ENCODE measurements at regions not wholly inside any gene's neighbourhood (a gene's known extent, or its start where the extent isn't known, plus 50 kb on each side); places are given as distances from the start of the nearest gene placed in this dataset.

GRCh38 chr10:35754519-35754918 lies 112.4 kb upstream of the FZD8 start:
- 100% methylated on average over 4 of the region's 5 CpGs for WGBS (ENCODE audit: insufficient coverage)
- Histone ChIP-seq H3K27me3 (replicated peaks in 1 of 2; ENCODE audit: control insufficient read depth in 2 of 2, extremely low read depth in 1 of 2, insufficient read depth in 2 of 2, low read length in 1 of 2) (no peaks in the 10 kb centered on the region), H3K4me1 (ENCODE audit: control insufficient read depth in 1 of 2, extremely low read depth in 1 of 2, insufficient read depth in 2 of 2, low read length in 2 of 2) (no peaks in the 10 kb centered on the region), H3K9me3 (no peaks in the 10 kb centered on the region), H3K36me3 (ENCODE audit: control insufficient read depth in 2 of 2, extremely low read depth in 1 of 2, insufficient read depth in 1 of 2, low read length in 1 of 2) (no peaks in the 10 kb centered on the region), H3K4me3 (ENCODE audit: control insufficient read depth in 1 of 2, extremely low read depth in 1 of 2, low read length in 1 of 2) (no peak overlapping the region), H3K27ac (ENCODE audit: low read length) (no peak overlapping the region)
- peaks cover 3 to 10% (median 3%) of the 10 kb centered on the region in 3 donors for H3K9me3 Mint-ChIP-seq
- POLR2A ChIA-PET: no interaction called here
- ATAC-seq (replicated peaks in 1 of 4) (no peak), DNase-seq (no peak)
- CTCF ChIA-PET: no interaction called here
- no peak overlapping the region for H3K4me3 Mint-ChIP-seq
- H3K27ac Mint-ChIP-seq: no peak overlapping the region
- no peaks in the 10 kb centered on the region for H3K36me3 Mint-ChIP-seq
- peaks cover 0 to 8% of the 10 kb centered on the region in 2 donors for H3K27me3 Mint-ChIP-seq
- no peaks in the 10 kb centered on the region for H3K4me1 Mint-ChIP-seq

DNA sequence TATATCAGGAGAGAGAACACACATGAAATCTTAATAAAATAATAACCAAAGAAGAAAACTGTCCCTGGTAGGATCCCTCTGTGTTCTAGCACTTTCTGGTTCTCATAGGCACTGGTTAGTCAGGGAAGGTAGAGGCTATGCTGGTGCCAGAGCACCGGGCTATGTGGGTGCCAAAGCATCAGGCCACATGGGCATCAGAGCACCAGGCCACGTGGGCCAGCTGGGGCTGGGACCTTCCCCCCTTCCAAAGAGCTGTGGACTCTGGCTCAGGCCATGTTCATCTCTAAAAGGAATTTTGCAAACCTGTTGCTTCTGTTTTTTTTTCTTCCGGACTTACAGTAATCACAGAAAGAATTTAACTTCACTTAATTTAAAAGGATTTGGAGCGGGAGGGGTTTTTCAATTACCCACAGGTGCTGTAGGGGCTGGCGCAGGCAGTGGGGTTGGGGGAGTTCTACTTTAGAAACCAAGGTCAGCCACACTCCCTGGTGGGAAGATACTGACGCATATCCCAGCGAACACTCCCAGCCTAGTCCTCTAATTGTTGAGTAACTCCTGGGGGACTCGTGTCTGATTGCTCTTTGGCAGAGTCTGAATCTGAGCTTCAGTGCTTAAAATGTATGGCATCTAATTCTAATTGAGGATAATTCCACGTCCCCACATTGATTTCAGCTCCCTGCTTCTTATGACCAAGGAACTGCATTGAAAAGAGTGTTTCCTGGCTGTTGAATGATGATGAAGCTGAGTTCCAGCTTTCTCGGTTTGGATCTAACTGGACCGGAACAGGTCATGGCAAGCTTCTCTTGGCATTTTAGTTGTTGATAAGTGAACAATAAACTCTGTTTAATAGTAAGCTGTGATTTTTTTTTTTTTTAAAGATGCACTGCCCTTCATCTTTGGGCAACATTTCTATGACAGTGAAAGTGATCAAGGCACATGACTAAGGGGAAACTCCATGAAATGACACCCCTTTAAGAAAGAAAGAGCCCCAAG lies 110.7 kb upstream of the FZD8 start:
- CTCF ChIA-PET: no interaction called here
- H3K36me3 Mint-ChIP-seq: no peaks in the 10 kb centered on the region
- H3K27ac Mint-ChIP-seq: no peak overlapping the region
- no peak overlapping the region for H3K4me3 Mint-ChIP-seq
- POLR2A ChIA-PET: no interaction called here
- no peak for ATAC-seq (replicated peaks in 1 of 4)
- Histone ChIP-seq H3K4me1 (ENCODE audit: control insufficient read depth in 1 of 2, extremely low read depth in 1 of 2, insufficient read depth in 2 of 2, low read length in 2 of 2) (no peaks in the 10 kb centered on the region), H3K27me3 (replicated peaks in 1 of 2; ENCODE audit: control insufficient read depth in 2 of 2, extremely low read depth in 1 of 2, insufficient read depth in 2 of 2, low read length in 1 of 2) (no peaks in the 10 kb centered on the region), H3K36me3 (ENCODE audit: control insufficient read depth in 2 of 2, extremely low read depth in 1 of 2, insufficient read depth in 1 of 2, low read length in 1 of 2) (no peaks in the 10 kb centered on the region), H3K4me3 (ENCODE audit: control insufficient read depth in 1 of 2, extremely low read depth in 1 of 2, low read length in 1 of 2) (no peak overlapping the region), H3K27ac (ENCODE audit: low read length) (no peak overlapping the region), H3K9me3 (no peaks in the 10 kb centered on the region)
- 76% methylated on average over 3 of the region's 11 CpGs for WGBS (ENCODE audit: insufficient coverage)
- H3K9me3 Mint-ChIP-seq: no peaks in the 10 kb centered on the region
- no peaks in the 10 kb centered on the region for H3K4me1 Mint-ChIP-seq
- no peak for DNase-seq
- H3K27me3 Mint-ChIP-seq: no peaks in the 10 kb centered on the region

DNA sequence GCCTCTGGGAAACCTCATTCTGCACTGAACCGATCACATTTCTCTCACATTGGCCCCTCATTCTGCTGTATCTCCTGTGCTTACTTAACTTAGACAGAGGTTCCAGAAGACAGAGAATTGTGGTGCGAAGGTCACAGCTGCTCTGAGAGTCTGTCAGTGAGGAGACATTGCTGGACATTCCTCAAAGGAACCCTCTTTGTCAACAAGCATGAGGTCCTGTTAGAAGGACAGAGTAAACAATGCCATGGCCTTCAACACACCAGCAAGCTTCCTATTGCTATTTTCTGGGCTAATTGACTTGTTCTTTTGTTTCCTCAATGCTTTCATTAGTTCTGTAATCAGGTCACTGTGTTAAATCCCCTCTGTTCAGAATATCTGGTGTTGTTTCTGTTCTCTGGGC lies 109.3 kb upstream of the FZD8 start:
- no peaks in the 10 kb centered on the region for H3K36me3 ChIP-seq (ENCODE audit: control insufficient read depth in 2 of 2, extremely low read depth in 1 of 2, insufficient read depth in 1 of 2, low read length in 1 of 2)
- no peak overlapping the region for H3K4me3 ChIP-seq (ENCODE audit: control insufficient read depth in 1 of 2, extremely low read depth in 1 of 2, low read length in 1 of 2)
- H3K4me1 ChIP-seq (ENCODE audit: control insufficient read depth in 1 of 2, extremely low read depth in 1 of 2, insufficient read depth in 2 of 2, low read length in 2 of 2): no peaks in the 10 kb centered on the region
- ATAC-seq (replicated peaks in 1 of 4) (no peak), DNase-seq (no peak)
- no peak overlapping the region for H3K27ac ChIP-seq (ENCODE audit: low read length)
- CTCF ChIA-PET: no interaction called here
- 90% methylated on average over 1 of the region's 2 CpGs for WGBS (ENCODE audit: insufficient coverage)
- Mint-ChIP-seq H3K4me3 (no peak overlapping the region), H3K4me1 (no peaks in the 10 kb centered on the region), H3K36me3 (no peaks in the 10 kb centered on the region), H3K27me3 (peaks cover 3 to 5% of the 10 kb centered on the region in 2 donors), H3K9me3 (no peaks in the 10 kb centered on the region), H3K27ac (no peak overlapping the region)
- POLR2A ChIA-PET: no interaction called here
- H3K9me3 ChIP-seq: no peaks in the 10 kb centered on the region
- no peaks in the 10 kb centered on the region for H3K27me3 ChIP-seq (replicated peaks in 1 of 2; ENCODE audit: control insufficient read depth in 2 of 2, extremely low read depth in 1 of 2, insufficient read depth in 2 of 2, low read length in 1 of 2)

DNA sequence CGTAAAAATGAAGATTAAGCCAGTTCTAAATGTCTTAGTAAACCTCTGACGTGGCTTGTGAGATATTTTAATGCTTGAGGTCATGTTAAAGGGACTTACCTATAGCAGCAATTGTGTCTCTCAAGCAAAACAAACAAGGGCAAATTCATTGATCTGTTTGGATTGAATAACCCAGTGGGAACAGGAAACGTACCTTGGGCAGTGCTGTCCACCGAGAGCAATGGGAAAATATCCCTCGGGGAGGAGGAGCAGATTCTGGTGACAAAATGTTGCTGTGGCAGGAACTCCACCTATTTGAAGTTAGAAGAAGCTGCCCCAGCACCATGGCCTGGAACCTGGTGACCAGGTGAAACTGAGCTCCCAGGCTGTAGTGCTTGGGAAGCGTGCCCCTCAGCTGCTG lies 107.1 kb upstream of the FZD8 start:
- Mint-ChIP-seq H3K4me1 (no peaks in the 10 kb centered on the region), H3K4me3 (no peak overlapping the region), H3K9me3 (no peaks in the 10 kb centered on the region), H3K36me3 (no peaks in the 10 kb centered on the region), H3K27me3 (peaks cover 3 to 8% of the 10 kb centered on the region in 2 donors), H3K27ac (no peak overlapping the region)
- CTCF ChIA-PET: interaction anchor here in 1 of 2 donors (0.7 kb wide), 1 partner anchor 17 kb away, joined by 3 read pairs; no protein-coding TSS in a partner anchor
- no peaks in the 10 kb centered on the region for H3K36me3 ChIP-seq (ENCODE audit: control insufficient read depth in 2 of 2, extremely low read depth in 1 of 2, insufficient read depth in 1 of 2, low read length in 1 of 2)
- no peaks in the 10 kb centered on the region for H3K9me3 ChIP-seq
- H3K4me1 ChIP-seq (ENCODE audit: control insufficient read depth in 1 of 2, extremely low read depth in 1 of 2, insufficient read depth in 2 of 2, low read length in 2 of 2): no peaks in the 10 kb centered on the region
- DNase-seq: no peak
- POLR2A ChIA-PET: no interaction called here
- no peak for ATAC-seq (replicated peaks in 1 of 4)
- no peak overlapping the region for H3K27ac ChIP-seq (ENCODE audit: low read length)
- H3K4me3 ChIP-seq (ENCODE audit: control insufficient read depth in 1 of 2, extremely low read depth in 1 of 2, low read length in 1 of 2): no peak overlapping the region
- whole genome bisulfite sequencing (ENCODE audit: insufficient coverage): 67% methylated on average over 6 of the region's 6 CpGs
- no peaks in the 10 kb centered on the region for H3K27me3 ChIP-seq (replicated peaks in 1 of 2; ENCODE audit: control insufficient read depth in 2 of 2, extremely low read depth in 1 of 2, insufficient read depth in 2 of 2, low read length in 1 of 2)

DNA sequence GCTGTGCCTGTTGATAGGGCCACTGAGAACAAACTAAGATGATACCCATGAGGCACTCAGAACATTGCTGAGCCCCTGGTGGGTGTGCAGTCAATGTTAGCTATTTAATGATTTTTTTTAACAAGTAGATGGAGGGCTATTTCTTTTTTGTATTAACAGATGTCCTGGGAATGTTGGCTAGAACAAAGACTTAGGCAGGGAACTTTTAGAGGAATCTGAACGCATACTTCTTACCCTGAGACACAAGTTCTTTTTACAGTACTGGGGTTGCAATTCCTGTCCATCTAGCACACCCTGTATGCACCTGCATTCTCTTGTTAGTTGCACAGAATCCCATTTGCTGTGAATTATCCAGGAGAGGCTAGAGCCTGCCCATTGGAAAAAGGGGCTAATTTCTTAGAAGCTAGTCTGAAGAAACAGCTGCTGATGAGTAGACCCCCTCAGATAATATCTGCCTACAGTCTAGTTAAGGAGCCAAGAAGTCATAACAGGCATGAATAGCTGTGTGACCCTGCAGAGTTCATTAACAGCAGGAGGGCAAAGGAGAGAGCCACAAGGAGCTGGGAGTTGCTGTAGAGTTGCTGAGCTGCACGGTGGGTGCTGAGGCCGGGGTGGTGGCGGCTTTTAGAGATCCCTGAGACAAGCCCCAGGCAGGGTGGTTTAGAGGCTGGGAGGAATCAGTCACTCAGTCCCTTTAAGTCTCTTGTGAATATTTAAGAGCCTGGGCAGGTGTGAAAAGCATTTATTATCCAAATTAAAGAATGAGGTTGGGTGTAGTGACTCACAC lies 103.7 kb upstream of the FZD8 start:
- Mint-ChIP-seq H3K4me3 (no peak overlapping the region), H3K9me3 (no peaks in the 10 kb centered on the region), H3K36me3 (no peaks in the 10 kb centered on the region), H3K27me3 (peaks cover 3 to 8% of the 10 kb centered on the region in 2 donors), H3K4me1 (no peaks in the 10 kb centered on the region), H3K27ac (no peak overlapping the region)
- Histone ChIP-seq H3K4me3 (ENCODE audit: control insufficient read depth in 1 of 2, extremely low read depth in 1 of 2, low read length in 1 of 2) (no peak overlapping the region), H3K4me1 (ENCODE audit: control insufficient read depth in 1 of 2, extremely low read depth in 1 of 2, insufficient read depth in 2 of 2, low read length in 2 of 2) (no peaks in the 10 kb centered on the region), H3K27me3 (replicated peaks in 1 of 2; ENCODE audit: control insufficient read depth in 2 of 2, extremely low read depth in 1 of 2, insufficient read depth in 2 of 2, low read length in 1 of 2) (no peaks in the 10 kb centered on the region), H3K9me3 (no peaks in the 10 kb centered on the region), H3K27ac (ENCODE audit: low read length) (no peak overlapping the region), H3K36me3 (ENCODE audit: control insufficient read depth in 2 of 2, extremely low read depth in 1 of 2, insufficient read depth in 1 of 2, low read length in 1 of 2) (no peaks in the 10 kb centered on the region)
- 88% methylated on average over 4 of the region's 4 CpGs for WGBS (ENCODE audit: insufficient coverage)
- DNase-seq (no peak), ATAC-seq (replicated peaks in 1 of 4) (no peak)
- CTCF ChIA-PET: no interaction called here
- POLR2A ChIA-PET: no interaction called here

GRCh38 chr10:35743851-35744250 lies 101.8 kb upstream of the FZD8 start:
- no peak overlapping the region for H3K27ac ChIP-seq (ENCODE audit: low read length)
- Mint-ChIP-seq H3K27me3 (peaks cover 3 to 9% of the 10 kb centered on the region in 2 donors), H3K27ac (no peak overlapping the region), H3K4me1 (no peaks in the 10 kb centered on the region), H3K9me3 (peaks cover 0 to 3% (median 0%) of the 10 kb centered on the region in 3 donors), H3K36me3 (no peaks in the 10 kb centered on the region), H3K4me3 (no peak overlapping the region)
- no peak for DNase-seq
- ChIA-PET POLR2A (no interaction called here), CTCF (no interaction called here)
- no CpG with 5 or more reads among the region's 2 CpGs for WGBS (ENCODE audit: insufficient coverage)
- H3K27me3 ChIP-seq (replicated peaks in 1 of 2; ENCODE audit: control insufficient read depth in 2 of 2, extremely low read depth in 1 of 2, insufficient read depth in 2 of 2, low read length in 1 of 2): no peaks in the 10 kb centered on the region
- ATAC-seq (replicated peaks in 1 of 4): no peak
- H3K4me3 ChIP-seq (ENCODE audit: control insufficient read depth in 1 of 2, extremely low read depth in 1 of 2, low read length in 1 of 2): no peak overlapping the region
- no peaks in the 10 kb centered on the region for H3K4me1 ChIP-seq (ENCODE audit: control insufficient read depth in 1 of 2, extremely low read depth in 1 of 2, insufficient read depth in 2 of 2, low read length in 2 of 2)
- H3K9me3 ChIP-seq: no peaks in the 10 kb centered on the region
- H3K36me3 ChIP-seq (ENCODE audit: control insufficient read depth in 2 of 2, extremely low read depth in 1 of 2, insufficient read depth in 1 of 2, low read length in 1 of 2): no peaks in the 10 kb centered on the region
